CD4-positive, alpha-beta T cell (primary cell): ENCODE measurements at regions not wholly inside any gene's neighbourhood (a gene's known extent, or its start where the extent isn't known, plus 50 kb on each side); places are given as distances from the start of the nearest gene placed in this dataset.

Experiments
- ATAC-seq: fragments of 200-7000 bp; cut with Tn5 transposase; one replicate; pipeline ENCODE4 v1.10.0; 2022; ENCODE audit warnings: mild to moderate bottlenecking; ENCODE audit not compliant: poor library complexity
- CTCF ChIA-PET: fragments of 350-600 bp; sonication (Branson Sonifier 250); formaldehyde crosslinking; loops from one replicate; lab custom pipeline; 2021; ENCODE audit warnings: antibody characterized with exemption, inconsistent platforms; lab: Charles Lee
- POLR2A ChIA-PET: fragments of 350-600 bp; sonication (Branson Sonifier 250); formaldehyde crosslinking; loops from one replicate; lab custom pipeline; 2021; ENCODE audit warnings: antibody characterized with exemption, inconsistent platforms; lab: Charles Lee
- DNase-seq, 14 experiments: peaks; one replicate each; pipeline ENCODE4 v3.0.0-alpha.2; 2013 to 2020; ENCODE audit warnings: mixed read lengths in 2 of 14
- H3K27ac ChIP-seq, 2 donors: one replicate each; pipeline versions ENCODE4 v1.5.1 to v1.7.0; 2013; ENCODE audit warnings: low read length in 2 of 2, low read depth in 1 of 2, mild to moderate bottlenecking in 1 of 2
- H3K27me3 ChIP-seq, 2 experiments: 1 replicate in 1 of 2; 2 replicates in 1 of 2; pipeline versions ENCODE4 v1.6.1 to v1.7.0; 2013; ENCODE audit warnings: low read length in 2 of 2, control low read depth in 1 of 2, mild to moderate bottlenecking in 1 of 2, moderate library complexity in 1 of 2; ENCODE audit not compliant: insufficient read depth in 2 of 2, control insufficient read depth in 1 of 2
- H3K36me3 ChIP-seq: one replicate; pipeline ENCODE4 v1.6.1; 2013; ENCODE audit warnings: low read length, control low read depth; ENCODE audit not compliant: insufficient read depth
- H3K4me1 ChIP-seq: one replicate; pipeline ENCODE4 v1.6.1; 2013; ENCODE audit warnings: low read length, control low read depth; ENCODE audit not compliant: insufficient read depth
- H3K4me3 ChIP-seq: one replicate; pipeline ENCODE4 v1.5.1; 2013; ENCODE audit warnings: mild to moderate bottlenecking, low read length, moderate library complexity
- H3K9me3 ChIP-seq, 2 experiments: 1 replicate in 1 of 2; 2 replicates in 1 of 2; pipeline versions ENCODE4 v1.6.1 to v1.7.0; 2013; ENCODE audit warnings: low read length in 2 of 2, mild to moderate bottlenecking in 2 of 2, control low read depth in 1 of 2, moderate library complexity in 1 of 2; ENCODE audit not compliant: control insufficient read depth in 1 of 2, insufficient read depth in 1 of 2
- H3K27ac Mint-ChIP-seq: one replicate; pipeline ENCODE4 v1.8.0; 2020; ENCODE audit warnings: mixed read lengths
- H3K27me3 Mint-ChIP-seq: one replicate; pipeline ENCODE4 v1.8.0; 2021; ENCODE audit warnings: mixed read lengths
- H3K36me3 Mint-ChIP-seq: one replicate; pipeline ENCODE4 v1.8.0; 2021; ENCODE audit warnings: low read depth, mixed read lengths
- H3K4me1 Mint-ChIP-seq: one replicate; pipeline ENCODE4 v1.8.0; 2021; ENCODE audit warnings: low read depth, mixed read lengths
- H3K4me3 Mint-ChIP-seq: one replicate; pipeline ENCODE4 v1.8.0; 2020; ENCODE audit warnings: mild to moderate bottlenecking, mixed read lengths
- H3K9me3 Mint-ChIP-seq: one replicate; pipeline ENCODE4 v1.8.0; 2020; ENCODE audit warnings: mixed read lengths
- intact Hi-C, 2 experiments: fragments of 100-400 bp; cut with DNase I in 1 of 2; cut with micrococcal nuclease in 1 of 2; formaldehyde crosslinking; loops; one replicate each; pipeline versions ENCODE4 v1.15.1 to v1.9.0; 2023 to 2025; cut with DNase I, micrococcal nuclease
- TF ChIP-seq, protein P1 (sequence below): fragments of 200-600 bp; IDR thresholded peaks from one replicate; pipeline ENCODE4 v1.8.0; 2022; ENCODE audit warnings: antibody characterized with exemption, mild to moderate bottlenecking

GRCh38 chr3:73774645-73775044 is 149.9 kb upstream of the PDZRN3 start:
- Histone ChIP-seq H3K9me3 (no peaks in the 10 kb centered on the region), H3K27ac (no peak overlapping the region), H3K4me1 (no peaks in the 10 kb centered on the region), H3K36me3 (no peaks in the 10 kb centered on the region), H3K4me3 (no peak overlapping the region), H3K27me3 (no peaks in the 10 kb centered on the region)
- ATAC-seq (no peak), DNase-seq (no peak)
- ChIA-PET CTCF (no interaction called here), POLR2A (no interaction called here)
- peaks cover 3% of the 10 kb centered on the region for H3K9me3 Mint-ChIP-seq
- no peaks in the 10 kb centered on the region for H3K4me1 Mint-ChIP-seq
- TF ChIP-seq, protein P1, sequence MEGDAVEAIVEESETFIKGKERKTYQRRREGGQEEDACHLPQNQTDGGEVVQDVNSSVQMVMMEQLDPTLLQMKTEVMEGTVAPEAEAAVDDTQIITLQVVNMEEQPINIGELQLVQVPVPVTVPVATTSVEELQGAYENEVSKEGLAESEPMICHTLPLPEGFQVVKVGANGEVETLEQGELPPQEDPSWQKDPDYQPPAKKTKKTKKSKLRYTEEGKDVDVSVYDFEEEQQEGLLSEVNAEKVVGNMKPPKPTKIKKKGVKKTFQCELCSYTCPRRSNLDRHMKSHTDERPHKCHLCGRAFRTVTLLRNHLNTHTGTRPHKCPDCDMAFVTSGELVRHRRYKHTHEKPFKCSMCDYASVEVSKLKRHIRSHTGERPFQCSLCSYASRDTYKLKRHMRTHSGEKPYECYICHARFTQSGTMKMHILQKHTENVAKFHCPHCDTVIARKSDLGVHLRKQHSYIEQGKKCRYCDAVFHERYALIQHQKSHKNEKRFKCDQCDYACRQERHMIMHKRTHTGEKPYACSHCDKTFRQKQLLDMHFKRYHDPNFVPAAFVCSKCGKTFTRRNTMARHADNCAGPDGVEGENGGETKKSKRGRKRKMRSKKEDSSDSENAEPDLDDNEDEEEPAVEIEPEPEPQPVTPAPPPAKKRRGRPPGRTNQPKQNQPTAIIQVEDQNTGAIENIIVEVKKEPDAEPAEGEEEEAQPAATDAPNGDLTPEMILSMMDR = no peak
- H3K36me3 Mint-ChIP-seq = no peaks in the 10 kb centered on the region
- H3K4me3 Mint-ChIP-seq = no peak overlapping the region
- intact Hi-C loops = no loop called here
- H3K27me3 Mint-ChIP-seq = no peaks in the 10 kb centered on the region
- no peak overlapping the region for H3K27ac Mint-ChIP-seq

DNA sequence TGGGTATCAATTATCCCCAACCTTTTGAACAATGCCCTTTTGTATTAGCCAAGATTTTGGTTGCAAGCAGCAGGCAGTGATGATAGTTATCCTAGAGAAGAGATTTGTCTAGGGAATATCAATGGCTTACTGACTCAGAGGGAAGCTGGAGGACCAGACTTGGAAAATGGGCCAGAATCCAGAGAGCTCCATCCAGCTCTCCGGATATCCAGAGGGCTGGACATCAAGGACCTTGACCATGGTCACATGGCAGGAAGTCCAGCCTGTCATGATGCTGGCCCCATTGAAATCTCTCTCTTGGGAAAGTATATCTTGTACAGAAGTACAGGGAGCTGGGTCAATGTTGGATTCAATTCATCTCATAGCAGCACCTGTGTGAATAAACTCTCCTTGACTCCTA is 148.5 kb upstream of the PDZRN3 start:
- no peak overlapping the region for H3K4me3 Mint-ChIP-seq
- ChIA-PET CTCF (no interaction called here), POLR2A (no interaction called here)
- ATAC-seq (no peak), DNase-seq (no peak)
- Histone ChIP-seq H3K9me3 (no peaks in the 10 kb centered on the region), H3K4me3 (no peak overlapping the region), H3K36me3 (no peaks in the 10 kb centered on the region), H3K4me1 (no peaks in the 10 kb centered on the region), H3K27me3 (no peaks in the 10 kb centered on the region), H3K27ac (no peak overlapping the region)
- no peak overlapping the region for H3K27ac Mint-ChIP-seq
- TF ChIP-seq, protein P1 = no peak
- intact Hi-C loops = no loop called here
- H3K4me1 Mint-ChIP-seq = no peaks in the 10 kb centered on the region
- peaks cover 3% of the 10 kb centered on the region for H3K9me3 Mint-ChIP-seq
- no peaks in the 10 kb centered on the region for H3K27me3 Mint-ChIP-seq
- H3K36me3 Mint-ChIP-seq = no peaks in the 10 kb centered on the region

GRCh38 chr3:73772076-73772886 is 147.5 kb upstream of the PDZRN3 start:
- H3K4me1 Mint-ChIP-seq = no peaks in the 10 kb centered on the region
- H3K9me3 ChIP-seq = no peaks in the 10 kb centered on the region
- intact Hi-C loops = no loop called here
- H3K36me3 ChIP-seq = no peaks in the 10 kb centered on the region
- no peaks in the 10 kb centered on the region for H3K27me3 Mint-ChIP-seq
- ATAC-seq (no peak), DNase-seq (no peak)
- H3K27ac ChIP-seq = no peak overlapping the region
- TF ChIP-seq, protein P1 = no peak
- ChIA-PET POLR2A (no interaction called here), CTCF (no interaction called here)
- no peaks in the 10 kb centered on the region for H3K36me3 Mint-ChIP-seq
- no peaks in the 10 kb centered on the region for H3K27me3 ChIP-seq
- no peak overlapping the region for H3K4me3 ChIP-seq
- H3K4me3 Mint-ChIP-seq = no peak overlapping the region
- no peak overlapping the region for H3K27ac Mint-ChIP-seq
- peaks cover 5% of the 10 kb centered on the region for H3K9me3 Mint-ChIP-seq
- no peaks in the 10 kb centered on the region for H3K4me1 ChIP-seq
